ENCODE measurements at regions not wholly inside any gene's neighbourhood (a gene's known extent, or its start where the extent isn't known, plus 50 kb on each side); places are given as distances from the start of the nearest gene placed in this dataset.

- TF ChIP-seq CTCF (IDR thresholded peaks at IDR 0.05) = no peak
- no peak for TF ChIP-seq POLR2A (IDR thresholded peaks at IDR 0.05)
Observed at GRCh38 chr1:188372821-188373220, 1544.1 kb downstream of the PLA2G4A start.

Measured in body of pancreas (tissue), 4 donors.